ENCODE measurements at regions not wholly inside any gene's neighbourhood (a gene's known extent, or its start where the extent isn't known, plus 50 kb on each side); places are given as distances from the start of the nearest gene placed in this dataset.

DNA sequence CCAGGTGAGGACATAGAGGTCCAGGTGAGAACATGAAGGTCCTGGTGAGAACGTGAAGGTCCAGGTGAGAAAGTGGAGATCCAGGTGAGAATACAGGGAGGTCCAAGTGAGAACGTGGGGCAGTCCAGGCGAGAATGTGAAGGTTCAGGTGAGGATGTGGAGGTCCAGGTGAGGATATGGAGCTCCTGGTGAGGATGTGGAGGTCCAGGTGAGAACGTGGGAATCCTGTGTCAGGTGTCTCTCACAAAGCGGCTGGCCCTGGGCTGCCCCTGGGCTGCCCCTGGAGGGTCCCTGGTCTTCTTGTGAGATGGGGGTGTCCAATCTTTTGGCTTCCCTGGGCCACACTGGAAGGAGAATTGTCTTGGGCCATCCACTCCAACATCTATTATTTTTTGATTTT lies 133.4 kb downstream of the MRPL36 start:
- no peak for TF ChIP-seq CTCF (IDR thresholded peaks at IDR 0.05; ENCODE audit: low read depth, low read length)
- DNase-seq (ENCODE audit: low read depth, low spot score): no peak
- in situ Hi-C loops (cut with HindIII; ENCODE audit: low sequenced_read_pairs): no loop called here
- H3K4me3 ChIP-seq (ENCODE audit: low read depth, low read length): no peak overlapping the region

DNA sequence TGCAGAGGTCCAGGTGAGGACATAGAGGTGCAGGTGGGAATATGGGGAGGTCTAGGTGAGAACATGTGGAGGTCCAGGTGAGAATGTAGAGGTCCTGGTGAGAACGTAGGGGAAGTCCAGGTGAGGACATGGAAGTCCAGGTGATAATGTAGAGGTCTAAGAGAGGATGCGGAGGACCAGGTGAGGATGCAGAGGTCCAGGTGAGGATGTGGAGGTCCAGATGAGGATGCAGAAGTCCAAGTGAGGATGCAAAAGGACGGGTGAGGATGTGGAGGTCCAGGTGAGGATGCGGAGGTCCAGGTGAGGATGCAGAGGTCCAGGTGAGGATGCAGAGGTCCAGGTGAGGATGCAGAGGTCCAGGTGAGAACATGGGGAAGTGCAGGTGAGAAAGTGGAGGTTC lies 133.8 kb downstream of the MRPL36 start:
- in situ Hi-C loops (cut with HindIII; ENCODE audit: low sequenced_read_pairs): no loop called here
- no peak for TF ChIP-seq CTCF (IDR thresholded peaks at IDR 0.05; ENCODE audit: low read depth, low read length)
- H3K4me3 ChIP-seq (ENCODE audit: low read depth, low read length): no peak overlapping the region
- no peak for DNase-seq (ENCODE audit: low read depth, low spot score)

GRCh38 chr5:1665231-1665630 lies 134.4 kb downstream of the MRPL36 start:
- no peak overlapping the region for H3K4me3 ChIP-seq (ENCODE audit: low read depth, low read length)
- no peak for TF ChIP-seq CTCF (IDR thresholded peaks at IDR 0.05; ENCODE audit: low read depth, low read length)
- in situ Hi-C loops (cut with HindIII; ENCODE audit: low sequenced_read_pairs): no loop called here
- DNase-seq (ENCODE audit: low read depth, low spot score): no peak

GRCh38 chr5:1663186-1663585 lies 136.5 kb downstream of the MRPL36 start:
- no peak overlapping the region for H3K4me3 ChIP-seq (ENCODE audit: low read depth, low read length)
- TF ChIP-seq CTCF (IDR thresholded peaks at IDR 0.05; ENCODE audit: low read depth, low read length): no peak
- no peak for DNase-seq (ENCODE audit: low read depth, low spot score)
- in situ Hi-C loops (cut with HindIII; ENCODE audit: low sequenced_read_pairs): no loop called here

GRCh38 chr5:1662559-1663085 lies 137.0 kb downstream of the MRPL36 start:
- H3K4me3 ChIP-seq (ENCODE audit: low read depth, low read length): no peak overlapping the region
- in situ Hi-C loops (cut with HindIII; ENCODE audit: low sequenced_read_pairs): no loop called here
- no peak for DNase-seq (ENCODE audit: low read depth, low spot score)
- no peak for TF ChIP-seq CTCF (IDR thresholded peaks at IDR 0.05; ENCODE audit: low read depth, low read length)

- TF ChIP-seq CTCF (IDR thresholded peaks at IDR 0.05; ENCODE audit: low read depth, low read length): no peak
- in situ Hi-C loops (cut with HindIII; ENCODE audit: low sequenced_read_pairs): no loop called here
- no peak for DNase-seq (ENCODE audit: low read depth, low spot score)
- H3K4me3 ChIP-seq (ENCODE audit: low read depth, low read length): no peak overlapping the region
Measured at GRCh38 chr5:1661831-1662558, 137.6 kb downstream of the MRPL36 start.
